Putamen (tissue), 1 donor: ENCODE measurements at regions not wholly inside any gene's neighbourhood (a gene's known extent, or its start where the extent isn't known, plus 50 kb on each side); places are given as distances from the start of the nearest gene placed in this dataset.
"Not testable (repeated sequence)": the region's sequence is repeated elsewhere in the genome, so short reads cannot be mapped to it uniquely, and the experiment has no call there.

Experiments
- DNase-seq: peaks from one replicate; pipeline ENCODE4 v3.0.0-alpha.2; 2016; ENCODE audit warnings: low spot score

DNA sequence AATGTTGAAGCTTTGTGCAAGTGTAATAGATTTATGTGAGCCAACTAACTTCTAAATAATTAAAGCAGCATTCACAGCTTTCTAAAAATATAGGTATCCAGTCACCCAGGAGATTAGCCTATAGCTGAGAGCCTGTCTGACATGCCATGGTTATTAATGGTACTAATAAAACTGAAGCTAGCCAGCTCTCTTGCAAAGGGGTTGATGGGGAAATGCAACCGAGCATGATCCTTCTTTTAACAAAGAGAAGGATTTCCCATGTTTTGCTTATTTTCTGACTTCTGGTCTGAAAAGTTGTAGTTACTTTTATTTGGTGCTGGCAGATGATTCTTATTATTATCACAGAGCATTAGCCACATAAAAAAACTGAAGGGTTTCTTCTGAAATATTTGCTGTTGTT is 488.7 kb upstream of the CYLC2 start:
- DNase-seq = no peak

DNA sequence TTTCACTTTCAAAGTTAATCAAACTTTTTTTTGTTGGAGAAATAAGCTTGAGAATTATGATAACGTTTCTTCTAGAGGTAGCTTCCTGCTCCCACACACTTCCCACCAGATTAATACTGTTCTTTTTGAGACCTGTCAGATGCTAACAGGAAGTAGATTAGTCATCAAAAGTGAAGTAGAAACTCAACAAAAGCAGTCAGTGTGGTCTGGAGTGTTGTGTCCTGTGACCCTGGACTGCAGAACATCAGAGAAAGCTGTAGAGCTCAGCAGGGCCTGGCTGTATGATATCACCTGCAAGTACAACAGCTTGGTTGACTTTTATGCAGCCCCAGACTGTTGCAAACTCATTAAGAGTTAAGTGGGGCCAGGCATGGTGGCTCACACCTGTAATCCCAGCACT is 495.7 kb upstream of the CYLC2 start:
- peak; percentile 7 for DNase-seq

DNA sequence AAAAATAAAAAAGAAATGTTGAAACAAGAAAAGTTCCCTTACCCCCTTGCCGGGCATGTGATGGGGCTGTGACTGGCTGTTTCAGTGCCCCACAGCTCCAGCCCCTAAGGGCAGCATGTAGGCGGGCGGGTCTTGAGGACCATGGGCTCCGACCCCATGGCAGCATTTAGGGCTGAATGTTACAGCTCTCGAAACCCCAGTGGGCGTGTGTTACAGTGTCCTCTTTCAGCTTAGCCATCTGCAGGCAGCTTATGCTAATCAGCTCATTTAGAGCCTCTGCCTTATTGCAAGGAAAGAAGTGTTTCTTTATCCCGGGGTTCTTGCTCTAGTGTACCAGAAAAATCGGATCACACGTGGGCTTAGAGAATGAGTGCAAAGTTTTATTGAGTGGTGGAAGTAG is 497.4 kb upstream of the CYLC2 start:
- DNase-seq = no peak

DNA sequence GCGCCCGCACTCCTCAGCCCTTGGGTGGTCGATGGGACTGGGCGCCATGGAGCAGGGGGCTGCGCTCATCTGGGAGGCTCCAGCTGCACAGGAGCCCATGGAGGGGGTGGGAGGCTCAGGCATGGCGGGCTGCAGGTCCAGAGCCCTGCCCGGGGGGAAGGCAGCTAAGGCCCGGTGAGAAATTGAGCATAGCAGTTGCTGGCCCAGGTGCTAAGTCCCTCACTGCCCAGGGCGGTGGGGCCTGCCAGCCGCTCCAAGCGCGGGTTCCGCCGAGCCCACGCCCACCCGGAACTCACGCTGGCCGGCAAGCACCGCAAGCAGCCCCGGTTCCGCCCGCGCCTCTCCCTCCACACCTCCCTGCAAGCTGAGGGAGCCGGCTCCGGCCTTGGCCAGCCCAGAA is 508.2 kb upstream of the CYLC2 start:
- DNase-seq = not testable (repeated sequence)

DNA sequence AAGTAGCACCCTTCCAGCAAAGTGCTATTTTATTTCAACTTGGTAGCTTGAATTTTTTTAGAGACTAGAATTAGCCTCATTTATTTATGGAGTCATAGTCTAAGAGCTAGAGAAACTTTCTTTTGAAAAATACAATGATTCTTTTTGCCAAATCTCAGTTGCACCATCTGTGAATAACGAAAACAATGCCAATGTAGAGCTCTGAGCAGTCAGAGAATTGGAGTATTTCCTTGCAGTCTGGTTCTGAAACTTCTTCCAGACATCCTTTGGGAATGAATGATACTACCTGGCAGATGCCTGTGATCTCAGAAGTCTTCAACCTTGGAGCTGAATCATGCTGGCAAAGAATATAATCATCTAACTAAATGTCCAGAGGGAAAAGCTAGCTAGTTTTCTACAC is 511.5 kb upstream of the CYLC2 start:
- DNase-seq = no peak

DNA sequence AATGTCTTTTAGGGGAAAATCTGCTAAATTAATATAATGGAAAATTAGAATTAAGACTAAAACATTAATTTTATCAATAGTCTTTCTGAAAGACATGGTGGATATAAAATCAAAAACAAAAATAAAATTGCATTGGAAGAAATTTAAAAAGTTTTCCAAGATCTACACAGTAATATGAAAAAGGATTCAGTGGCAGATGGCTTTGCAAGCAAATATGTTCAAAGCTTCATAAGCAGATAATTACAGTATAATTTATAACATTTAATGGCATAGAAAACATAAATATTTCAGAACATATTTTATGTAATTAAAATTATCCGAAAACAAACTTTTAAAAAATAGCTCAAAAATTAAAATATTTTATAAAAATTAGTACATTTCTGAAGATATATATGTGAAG is 512.4 kb upstream of the CYLC2 start:
- no peak for DNase-seq

DNA sequence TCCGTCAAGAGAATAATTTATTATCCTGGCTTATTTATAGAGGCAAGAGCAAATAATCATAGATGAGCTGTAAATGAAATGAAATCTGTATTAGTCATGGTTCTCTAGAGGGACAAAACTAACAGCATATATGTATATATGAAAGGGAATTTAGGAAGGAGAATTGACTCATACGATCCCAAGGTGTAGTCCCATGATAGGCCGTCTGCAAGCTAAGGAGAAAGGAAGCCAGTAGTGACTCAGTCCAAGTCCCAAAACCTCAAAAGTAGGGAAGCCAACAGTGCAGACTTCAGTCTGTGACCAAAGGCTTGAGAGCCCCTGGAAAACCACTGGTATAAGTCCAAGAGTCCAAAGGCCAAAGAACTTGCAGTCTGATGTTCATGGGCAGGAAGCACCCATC is 515.9 kb upstream of the CYLC2 start:
- DNase-seq = no peak

DNA sequence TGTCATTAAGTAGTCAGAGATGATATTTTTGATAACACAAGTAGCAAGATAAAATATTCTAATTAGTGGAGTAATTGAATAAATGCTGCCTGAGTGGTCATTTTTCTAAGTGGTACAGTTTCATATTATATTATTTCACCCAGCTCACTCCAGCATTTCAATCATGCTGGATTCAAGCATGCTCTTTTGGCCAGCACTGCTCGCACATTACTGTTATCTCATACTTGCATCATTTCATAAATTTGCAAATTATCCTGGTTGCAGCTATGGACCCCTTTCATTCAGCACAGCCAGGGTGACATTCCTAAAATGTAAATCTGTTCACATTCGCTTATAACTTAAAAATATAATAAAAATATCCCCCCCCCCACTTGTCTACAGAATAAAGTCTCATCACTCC is 520.8 kb upstream of the CYLC2 start:
- no peak for DNase-seq

DNA sequence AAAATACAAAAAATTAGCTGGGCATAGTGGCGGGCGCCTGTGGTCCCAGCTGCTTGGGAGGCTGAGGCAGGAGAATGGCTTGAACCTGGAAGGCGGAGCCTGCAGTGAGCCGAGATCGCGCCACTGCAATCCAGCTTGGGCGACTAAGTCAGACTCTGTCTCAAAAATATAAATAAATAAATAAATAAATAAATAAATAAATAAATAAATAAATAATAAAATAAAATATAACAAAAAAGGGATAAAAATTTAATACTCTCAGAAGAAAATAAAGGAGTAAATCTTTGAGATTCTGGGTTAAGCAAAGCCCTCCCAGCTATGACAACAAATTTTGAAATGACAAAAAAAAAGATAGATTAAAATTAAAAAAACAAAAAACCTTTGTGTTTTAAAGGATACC is 525.7 kb upstream of the CYLC2 start:
- DNase-seq = not testable (repeated sequence)

DNA sequence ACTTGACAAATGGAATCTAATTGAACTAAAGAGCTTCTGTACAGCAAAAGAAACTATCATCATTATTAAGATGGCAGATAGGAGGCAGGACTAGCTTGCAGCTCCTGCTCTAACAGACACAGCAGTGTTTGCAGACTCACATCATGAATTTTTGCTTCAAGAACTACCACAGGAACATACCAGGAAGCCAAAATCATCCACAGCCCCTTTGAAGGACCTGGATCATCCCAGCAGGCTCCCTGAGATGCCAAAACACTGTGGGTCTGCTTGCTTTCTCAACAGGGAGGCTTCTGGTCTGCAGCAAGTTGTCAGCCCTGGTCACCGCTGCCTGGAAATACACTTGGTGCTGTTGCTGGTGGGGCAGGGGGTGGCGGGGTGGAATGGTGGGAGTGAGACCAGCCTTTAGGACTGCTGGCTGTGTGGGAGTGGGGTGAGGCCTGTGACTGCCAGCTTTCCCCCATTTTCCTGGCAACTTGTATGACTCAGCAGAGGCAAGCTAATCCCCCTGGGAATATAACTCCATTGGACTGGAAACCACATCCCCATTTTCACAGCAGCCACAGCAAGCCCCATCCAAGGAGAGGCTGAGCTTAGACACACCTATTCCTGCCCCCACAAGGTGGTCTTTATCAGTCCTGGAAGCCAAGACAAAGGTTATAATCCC is 533.8 kb upstream of the CYLC2 start:
- DNase-seq = no peak

DNA sequence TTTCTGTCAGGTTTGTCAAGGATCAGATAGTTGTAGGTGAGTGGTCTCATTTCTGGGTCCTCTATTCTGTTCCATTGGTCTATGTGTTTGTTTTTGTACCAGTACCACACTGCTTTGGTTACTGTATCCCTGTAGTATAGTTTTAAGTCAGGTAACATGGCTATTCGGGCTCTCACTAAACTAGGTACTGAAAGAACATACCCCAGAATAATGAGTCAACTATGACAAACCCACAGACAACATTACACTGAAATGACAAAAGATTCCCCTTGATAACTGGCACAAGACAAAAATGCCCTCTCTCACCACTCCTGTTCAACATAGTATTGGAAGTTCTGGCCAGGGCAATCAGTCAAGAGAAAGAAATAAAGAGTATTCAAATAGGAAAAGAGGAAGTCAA is 535.3 kb upstream of the CYLC2 start:
- no peak for DNase-seq

DNA sequence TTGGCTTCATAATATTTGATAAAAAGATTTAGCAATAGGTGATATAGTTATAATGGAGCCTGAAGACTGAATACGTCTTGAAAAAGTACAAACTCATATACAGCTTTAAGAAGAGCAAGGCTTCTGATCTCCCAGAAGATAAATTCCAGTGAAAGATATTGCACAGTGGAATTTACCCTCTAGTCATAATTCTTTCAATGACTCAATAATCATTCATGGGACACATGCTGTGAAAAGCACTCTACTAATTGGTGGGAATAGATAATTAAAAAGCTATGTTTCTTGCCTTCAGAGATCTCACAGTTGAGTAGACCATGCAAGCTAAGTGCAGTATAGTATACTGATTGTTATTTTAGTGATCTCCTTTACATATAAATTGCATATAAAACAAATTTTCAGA is 538.6 kb upstream of the CYLC2 start:
- no peak for DNase-seq

DNA sequence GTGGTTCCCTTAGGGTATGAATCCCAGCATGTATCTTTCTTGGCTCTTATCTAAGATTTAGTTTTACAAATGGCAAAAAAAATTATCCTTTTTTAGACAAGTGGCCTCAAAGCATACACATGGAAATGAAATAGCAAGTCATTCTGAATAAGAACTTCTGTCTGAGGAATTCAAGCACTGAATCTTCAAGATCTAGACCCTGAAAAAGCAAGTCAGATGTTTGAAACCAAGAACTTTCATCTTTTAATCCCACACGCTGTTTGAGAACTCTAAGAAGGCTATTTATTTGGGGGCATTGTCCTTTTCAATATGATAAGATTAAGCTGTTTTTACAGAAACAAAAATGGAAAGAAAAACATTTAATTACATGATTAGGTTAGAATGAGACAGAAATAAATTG is 549.2 kb upstream of the CYLC2 start:
- no peak for DNase-seq

DNA sequence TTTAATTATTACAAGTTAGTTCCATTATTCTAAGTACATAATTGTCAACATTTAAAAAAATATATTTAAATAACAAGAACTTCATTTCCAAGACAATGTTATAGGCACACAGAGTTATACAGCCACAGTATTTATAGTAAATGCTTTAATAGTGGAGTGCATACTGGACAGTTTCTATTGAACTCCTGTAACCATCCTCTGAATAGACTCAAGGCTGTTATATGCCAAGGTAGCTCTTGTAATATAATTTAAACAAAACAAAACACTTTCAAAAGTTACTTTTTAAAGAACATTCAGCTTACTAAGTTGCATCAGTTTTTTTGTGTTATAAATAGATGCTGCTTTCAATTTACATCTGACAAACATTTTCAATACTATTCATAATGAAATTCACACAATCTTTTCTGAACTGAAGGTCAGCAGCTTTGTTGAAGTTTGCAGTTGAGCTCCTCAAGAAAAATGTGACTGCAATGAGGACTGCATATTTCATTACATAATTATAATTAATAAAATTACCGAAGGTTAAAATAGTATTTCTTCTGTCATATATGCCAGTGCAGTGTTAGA is 549.9 kb upstream of the CYLC2 start:
- no peak for DNase-seq

DNA sequence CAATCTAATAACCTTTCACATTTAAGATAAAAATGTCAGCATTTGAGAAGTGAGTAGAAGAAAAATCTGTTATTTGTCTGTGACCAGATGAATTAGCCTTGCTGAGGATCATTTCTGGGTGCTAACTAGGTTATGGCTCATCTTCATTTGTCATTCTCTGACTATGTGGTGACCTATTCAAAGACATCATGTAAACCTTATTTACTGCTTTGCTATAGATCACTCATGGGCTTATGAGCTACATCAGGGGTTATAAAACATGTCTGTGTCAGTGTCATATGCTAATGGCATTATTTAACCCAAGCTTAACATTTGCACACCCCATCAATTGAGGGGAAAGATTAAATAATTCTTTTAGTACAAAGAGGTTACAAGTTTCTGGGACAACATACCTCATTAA is 555.5 kb upstream of the CYLC2 start:
- DNase-seq = no peak

DNA sequence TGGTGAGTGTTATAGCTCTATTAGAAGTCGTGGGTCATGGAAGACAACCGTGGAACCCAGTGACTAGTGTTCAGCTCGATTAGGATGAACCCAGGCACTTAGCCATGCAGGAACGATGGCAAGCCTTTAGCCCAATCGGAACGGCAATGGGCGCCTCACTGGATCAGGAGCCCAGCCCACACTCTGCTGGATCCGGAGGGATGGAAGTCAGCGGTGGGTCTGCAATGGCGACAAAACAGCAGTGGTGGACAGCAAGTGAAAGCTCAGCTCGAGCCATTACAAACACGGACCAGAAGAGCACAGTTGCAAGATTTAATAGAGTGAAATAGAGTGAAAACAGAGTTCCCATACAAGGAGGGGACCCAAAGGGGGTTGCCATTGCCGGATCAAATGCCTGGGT is 558.5 kb upstream of the CYLC2 start:
- not testable (repeated sequence) for DNase-seq

DNA sequence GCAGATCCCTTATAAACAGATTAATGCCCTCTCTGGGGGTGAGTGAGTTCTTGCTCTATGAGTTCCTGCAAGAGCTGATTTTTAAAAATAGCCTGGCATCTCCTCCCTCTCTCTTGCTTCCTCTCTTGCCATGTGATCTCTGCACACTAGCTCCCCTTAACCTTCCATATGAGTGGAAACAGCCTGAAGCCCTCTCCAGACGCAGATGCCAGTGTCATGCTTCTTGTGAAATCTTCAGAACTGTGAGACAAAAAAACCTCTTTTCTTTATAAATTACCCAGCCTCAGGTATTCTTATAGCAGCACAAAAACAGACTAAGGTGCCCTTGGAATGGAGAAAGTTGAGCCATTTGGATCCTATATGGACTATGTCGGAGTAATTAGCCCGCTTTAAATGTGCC is 559.7 kb upstream of the CYLC2 start:
- no peak for DNase-seq

DNA sequence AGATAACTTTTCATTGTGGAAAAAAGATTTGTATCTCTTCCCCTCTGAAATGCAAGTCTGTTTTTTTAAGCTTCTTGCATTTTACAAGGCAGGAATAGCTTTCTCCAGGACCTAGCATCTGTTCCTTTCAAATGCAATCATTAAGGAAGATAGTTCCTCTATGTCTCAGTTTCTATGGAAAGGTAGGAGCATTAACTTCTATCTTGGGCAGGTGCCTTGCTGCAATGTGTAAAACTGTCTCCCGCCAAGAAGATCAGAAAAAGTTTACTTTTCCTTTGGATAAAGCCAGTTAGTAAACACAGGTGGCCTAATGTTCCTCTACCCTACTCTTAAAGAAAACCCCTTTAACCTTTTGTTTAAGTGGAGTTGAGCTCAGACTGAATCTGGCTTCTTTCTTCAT is 560.6 kb upstream of the CYLC2 start:
- DNase-seq = no peak

DNA sequence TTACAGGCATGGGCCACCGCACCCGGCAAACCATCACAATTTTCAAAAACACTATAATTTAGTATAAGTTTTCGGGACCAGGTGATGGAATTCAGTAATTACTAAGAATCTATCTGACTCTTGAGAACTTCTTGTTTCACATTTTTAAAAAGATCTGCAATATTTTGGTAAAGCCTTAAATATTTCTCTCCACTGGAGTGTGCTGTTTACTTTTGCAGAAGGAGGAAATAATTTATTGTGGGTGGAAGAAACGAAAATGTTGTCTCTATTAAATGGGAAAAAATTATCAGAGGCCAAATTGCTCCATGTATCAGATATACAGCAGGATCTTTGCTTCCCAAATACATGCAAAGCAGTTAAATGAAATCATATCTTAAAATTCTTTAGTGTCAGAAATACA is 566.8 kb upstream of the CYLC2 start:
- no peak for DNase-seq

DNA sequence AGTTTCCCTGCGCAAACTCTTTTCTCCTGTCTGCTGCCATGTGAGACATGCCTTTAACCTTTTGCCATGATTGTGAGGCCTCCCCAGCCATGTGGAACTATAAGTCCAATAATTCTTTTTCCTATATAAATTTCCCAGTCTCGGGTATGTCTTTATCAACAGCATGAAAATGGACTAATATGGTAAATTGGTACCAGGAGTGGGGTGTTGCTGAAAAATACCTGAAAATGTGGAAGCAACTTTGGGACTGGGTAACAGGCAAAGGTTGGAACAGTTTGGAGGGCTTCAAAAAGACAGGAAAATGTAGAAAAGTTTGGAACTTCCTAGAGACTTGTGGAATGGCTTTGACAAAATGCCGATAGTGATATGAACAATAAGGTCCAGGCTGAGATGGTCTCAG is 578.9 kb upstream of the CYLC2 start:
- not testable (repeated sequence) for DNase-seq

DNA sequence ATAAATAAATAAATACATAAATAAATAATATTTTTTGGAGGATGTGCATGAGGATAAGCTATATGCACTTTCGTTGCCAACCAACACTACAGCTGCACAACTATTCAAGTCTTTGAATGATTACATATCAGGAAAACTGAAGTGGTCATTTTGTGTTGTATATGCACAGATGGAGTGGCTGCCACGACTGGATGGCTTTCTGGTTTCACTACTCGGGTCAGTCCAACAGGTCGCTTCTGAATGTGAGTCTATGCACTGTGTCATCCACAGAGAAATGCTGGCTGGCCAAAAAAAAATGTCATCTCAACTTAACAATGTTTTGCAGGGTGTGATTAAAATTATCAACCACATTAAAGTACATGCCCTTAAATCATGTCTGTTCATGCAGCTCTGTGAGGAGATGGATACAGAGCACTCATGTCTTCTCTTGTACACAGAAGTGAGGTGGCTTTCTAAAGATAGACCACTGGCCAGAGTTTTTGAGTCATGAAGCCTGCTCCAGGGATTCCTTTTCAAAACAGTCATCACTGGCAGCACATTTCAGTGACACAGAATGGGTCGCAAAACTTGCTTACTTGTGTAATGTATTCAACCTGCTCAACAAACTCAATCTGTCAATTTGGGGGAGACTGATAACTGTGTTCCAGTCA is 589.8 kb upstream of the CYLC2 start:
- DNase-seq = no peak

DNA sequence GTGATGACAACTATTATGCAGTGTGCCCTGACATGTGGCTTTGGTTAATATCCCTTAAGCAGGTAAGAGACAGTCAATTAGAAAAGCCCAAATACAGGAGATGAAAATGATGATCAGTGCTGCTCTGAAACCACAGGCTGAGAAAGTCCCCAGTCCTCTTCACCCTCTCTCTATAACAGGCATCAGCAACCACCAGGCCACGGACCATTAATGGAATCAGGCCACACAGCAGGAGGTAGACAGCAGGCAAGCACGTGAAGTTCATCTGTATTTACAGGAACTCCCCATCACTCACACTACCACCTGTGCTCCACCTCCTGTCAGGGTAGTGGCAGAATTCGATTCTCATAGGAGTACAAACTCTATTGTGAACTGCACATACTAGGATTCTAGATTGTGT is 591.6 kb upstream of the CYLC2 start:
- DNase-seq = no peak

DNA sequence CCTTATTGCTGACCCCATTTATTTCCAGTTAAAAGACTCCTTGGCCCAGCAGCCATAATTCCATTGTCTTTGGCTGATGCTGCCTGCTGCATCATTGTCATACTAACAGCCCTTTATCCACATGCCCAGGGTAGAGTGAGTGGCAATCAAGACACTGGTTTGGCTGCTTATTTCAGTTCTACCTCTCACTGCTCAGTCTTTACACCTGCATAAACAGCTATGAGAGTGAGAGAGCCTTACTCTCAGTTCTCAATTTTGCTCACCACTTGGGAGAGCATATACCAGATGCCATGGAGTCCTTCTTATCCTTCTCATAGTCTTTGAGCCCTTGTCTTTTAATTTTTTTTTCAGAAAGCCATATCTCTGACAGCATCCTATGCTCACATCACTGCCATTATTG is 596.9 kb upstream of the CYLC2 start:
- no peak for DNase-seq

DNA sequence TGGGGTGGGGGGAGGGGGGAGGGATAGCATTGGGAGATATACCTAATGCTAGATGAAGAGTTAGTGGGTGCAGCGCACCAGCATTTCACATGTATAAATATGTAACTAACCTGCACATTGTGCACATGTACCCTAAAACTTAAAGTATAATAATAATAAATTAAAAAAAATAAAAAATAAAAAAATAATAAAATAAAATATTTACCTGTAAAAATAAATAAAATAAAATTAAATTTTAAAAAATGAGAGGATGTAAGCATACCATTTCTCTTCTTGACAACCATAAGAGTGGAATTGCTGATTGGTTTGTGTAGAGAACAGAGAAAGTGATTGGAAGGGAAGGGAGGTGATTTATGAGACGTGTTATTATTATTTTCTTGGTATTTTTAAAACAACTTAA is 609.5 kb upstream of the CYLC2 start:
- not testable (repeated sequence) for DNase-seq
